ENCODE measurements at regions not wholly inside any gene's neighbourhood (a gene's known extent, or its start where the extent isn't known, plus 50 kb on each side); places are given as distances from the start of the nearest gene placed in this dataset.

GRCh38 chr6:126947070-126947469, 171.4 kb upstream of the RSPO3 start:
- H3K4me3 ChIP-seq (ENCODE audit: low read depth, low read length): no peak overlapping the region
- DNase-seq (ENCODE audit: low read depth): no peak
- TF ChIP-seq CTCF (IDR thresholded peaks at IDR 0.05; ENCODE audit: insufficient read depth, low read length, poor library complexity, severe bottlenecking): no peak
- H3K27me3 ChIP-seq (ENCODE audit: control insufficient read depth, insufficient read depth, low read length): no peaks in the 10 kb centered on the region
- H3K36me3 ChIP-seq (ENCODE audit: control insufficient read depth, insufficient read depth, low read length): no peaks in the 10 kb centered on the region

- Histone ChIP-seq H3K27me3 (ENCODE audit: control insufficient read depth, insufficient read depth, low read length) (no peaks in the 10 kb centered on the region), H3K36me3 (ENCODE audit: control insufficient read depth, insufficient read depth, low read length) (no peaks in the 10 kb centered on the region), H3K4me3 (ENCODE audit: low read depth, low read length) (no peak overlapping the region)
- TF ChIP-seq CTCF (IDR thresholded peaks at IDR 0.05; ENCODE audit: insufficient read depth, low read length, poor library complexity, severe bottlenecking): no peak
- DNase-seq (ENCODE audit: low read depth): no peak
Measured at GRCh38 chr6:126949786-126950185, 168.7 kb upstream of the RSPO3 start.

GRCh38 chr6:126955621-126956020, 162.8 kb upstream of the RSPO3 start:
- H3K36me3 ChIP-seq (ENCODE audit: control insufficient read depth, insufficient read depth, low read length): no peaks in the 10 kb centered on the region
- no peak overlapping the region for H3K4me3 ChIP-seq (ENCODE audit: low read depth, low read length)
- no peaks in the 10 kb centered on the region for H3K27me3 ChIP-seq (ENCODE audit: control insufficient read depth, insufficient read depth, low read length)
- TF ChIP-seq CTCF (IDR thresholded peaks at IDR 0.05; ENCODE audit: insufficient read depth, low read length, poor library complexity, severe bottlenecking): no peak
- DNase-seq (ENCODE audit: low read depth): no peak

- Histone ChIP-seq H3K4me3 (ENCODE audit: low read depth, low read length) (no peak overlapping the region), H3K27me3 (ENCODE audit: control insufficient read depth, insufficient read depth, low read length) (no peaks in the 10 kb centered on the region), H3K36me3 (ENCODE audit: control insufficient read depth, insufficient read depth, low read length) (no peaks in the 10 kb centered on the region)
- no peak for DNase-seq (ENCODE audit: low read depth)
- TF ChIP-seq CTCF (IDR thresholded peaks at IDR 0.05; ENCODE audit: insufficient read depth, low read length, poor library complexity, severe bottlenecking): no peak
Measured at GRCh38 chr6:126957721-126958120, 160.8 kb upstream of the RSPO3 start.

- no peak overlapping the region for H3K4me3 ChIP-seq (ENCODE audit: low read depth, low read length)
- H3K36me3 ChIP-seq (ENCODE audit: control insufficient read depth, insufficient read depth, low read length): no peaks in the 10 kb centered on the region
- no peak for TF ChIP-seq CTCF (IDR thresholded peaks at IDR 0.05; ENCODE audit: insufficient read depth, low read length, poor library complexity, severe bottlenecking)
- no peaks in the 10 kb centered on the region for H3K27me3 ChIP-seq (ENCODE audit: control insufficient read depth, insufficient read depth, low read length)
- DNase-seq (ENCODE audit: low read depth): no peak
Measured at GRCh38 chr6:126959765-126960164, 158.7 kb upstream of the RSPO3 start.

- H3K4me3 ChIP-seq (ENCODE audit: low read depth, low read length): no peak overlapping the region
- no peaks in the 10 kb centered on the region for H3K36me3 ChIP-seq (ENCODE audit: control insufficient read depth, insufficient read depth, low read length)
- TF ChIP-seq CTCF (IDR thresholded peaks at IDR 0.05; ENCODE audit: insufficient read depth, low read length, poor library complexity, severe bottlenecking): no peak
- no peak for DNase-seq (ENCODE audit: low read depth)
- H3K27me3 ChIP-seq (ENCODE audit: control insufficient read depth, insufficient read depth, low read length): no peaks in the 10 kb centered on the region
Measured at GRCh38 chr6:126963077-126963809, 155.2 kb upstream of the RSPO3 start.

All from kidney epithelial cell (primary cell).